DOHH2 (cell line): ENCODE measurements at regions not wholly inside any gene's neighbourhood (a gene's known extent, or its start where the extent isn't known, plus 50 kb on each side); places are given as distances from the start of the nearest gene placed in this dataset.

Source experiments
- H3F3A ChIP-seq: fragments of 200-600 bp; sonication (generic), shearing (Covaris generic); 2 replicates; pipeline ENCODE4 v1.6.0; 2016; ENCODE audit warnings: antibody characterized with exemption, mild to moderate bottlenecking; ENCODE audit not compliant: control insufficient read depth, insufficient read depth
- H3K27ac ChIP-seq: fragments of 200-600 bp; sonication (generic); 2 replicates; pipeline ENCODE4 v1.5.1; 2014; ENCODE audit warnings: low read depth, mild to moderate bottlenecking, low read length, moderate library complexity
- H3K27me3 ChIP-seq: fragments of 200-600 bp; sonication (generic); 2 replicates; pipeline ENCODE4 v1.6.1; 2014; ENCODE audit warnings: mild to moderate bottlenecking, low read length, mixed read lengths; ENCODE audit not compliant: control insufficient read depth
- H3K36me3 ChIP-seq: fragments of 200-600 bp; sonication (generic); 2 replicates; pipeline ENCODE4 v1.6.1; 2014; ENCODE audit warnings: mild to moderate bottlenecking, low read length, moderate library complexity, mixed read lengths; ENCODE audit not compliant: control insufficient read depth
- H3K4me1 ChIP-seq: fragments of 200-600 bp; sonication (generic); 2 replicates; pipeline ENCODE4 v1.6.1; 2014; ENCODE audit warnings: mild to moderate bottlenecking, low read length, mixed read lengths; ENCODE audit not compliant: control insufficient read depth
- H3K4me2 ChIP-seq: fragments of 200-600 bp; sonication (generic); 2 replicates; pipeline ENCODE4 v1.6.0; 2014; ENCODE audit warnings: mild to moderate bottlenecking, low read length, moderate library complexity
- H3K4me3 ChIP-seq: fragments of 200-600 bp; sonication (generic); 2 replicates; pipeline ENCODE4 v1.5.1; 2014; ENCODE audit warnings: mild to moderate bottlenecking, low read length, mixed read lengths
- H3K79me2 ChIP-seq: fragments of 200-600 bp; sonication (generic); 2 replicates; pipeline ENCODE4 v1.6.1; 2014; ENCODE audit warnings: mild to moderate bottlenecking, low read length, mixed read lengths; ENCODE audit not compliant: control insufficient read depth
- H3K9me2 ChIP-seq: fragments of 200-600 bp; sonication (generic); replicated peaks from 2 replicates; pipeline ENCODE4 v1.6.1; 2014; ENCODE audit warnings: mild to moderate bottlenecking, low read length, mixed read lengths; ENCODE audit not compliant: control insufficient read depth
- H3K9me3 ChIP-seq: fragments of 200-600 bp; sonication (generic); 2 replicates; pipeline ENCODE4 v1.6.1; 2014; ENCODE audit warnings: antibody characterized with exemption, low read length, mixed read lengths; ENCODE audit not compliant: control insufficient read depth, insufficient read depth
- H4K20me1 ChIP-seq: fragments of 200-600 bp; sonication (generic); 2 replicates; pipeline ENCODE4 v1.6.0; 2014; ENCODE audit warnings: low read depth, mild to moderate bottlenecking, antibody characterized with exemption, low read length, moderate library complexity; ENCODE audit not compliant: control insufficient read depth, insufficient read depth
- CTCF ChIP-seq: fragments of 200-600 bp; sonication (generic); IDR thresholded peaks from one replicate; pipeline ENCODE4 v1.5.1; 2014; ENCODE audit warnings: antibody characterized with exemption, mild to moderate bottlenecking, low read depth, low read length; ENCODE audit not compliant: poor library complexity, severe bottlenecking
- EZH2phosphoT487 ChIP-seq: fragments of 200-600 bp; sonication (generic); IDR thresholded peaks from 2 replicates; pipeline ENCODE4 v1.6.1; 2017; ENCODE audit warnings: borderline replicate concordance, mild to moderate bottlenecking, antibody characterized with exemption, low read length, moderate library complexity, mixed read lengths

GRCh38 chr3:99410789-99411311 is 227.5 kb upstream of the COL8A1 start:
- no peak overlapping the region for H3K4me2 ChIP-seq
- H3K4me1 ChIP-seq, result no peaks in the 10 kb centered on the region
- H3K79me2 ChIP-seq, result no peaks in the 10 kb centered on the region

GRCh38 chr3:99409961-99410360 is 228.4 kb upstream of the COL8A1 start:
- Histone ChIP-seq H3K4me3 (no peak overlapping the region), H3F3A (no peaks in the 10 kb centered on the region), H3K27ac (no peak overlapping the region), H3K27me3 (no peaks in the 10 kb centered on the region), H3K9me3 (no peaks in the 10 kb centered on the region), H3K4me1 (no peaks in the 10 kb centered on the region), H3K9me2 (no peaks in the 10 kb centered on the region), H3K36me3 (no peaks in the 10 kb centered on the region), H4K20me1 (no peaks in the 10 kb centered on the region), H3K4me2 (no peak overlapping the region), H3K79me2 (no peaks in the 10 kb centered on the region)
- TF ChIP-seq EZH2phosphoT487, result no peak
- TF ChIP-seq CTCF, result no peak

More at GRCh38 chr3:99410789-99411311, 227.5 kb upstream of the COL8A1 start:
- no peak for TF ChIP-seq EZH2phosphoT487
- TF ChIP-seq CTCF, result no peak
- Histone ChIP-seq H3K27me3 (no peaks in the 10 kb centered on the region), H3K36me3 (no peaks in the 10 kb centered on the region), H4K20me1 (no peaks in the 10 kb centered on the region), H3K9me3 (no peaks in the 10 kb centered on the region), H3K4me3 (no peak overlapping the region), H3K27ac (no peak overlapping the region), H3F3A (no peaks in the 10 kb centered on the region), H3K9me2 (no peaks in the 10 kb centered on the region)

GRCh38 chr3:99407257-99407656 is 231.1 kb upstream of the COL8A1 start:
- Histone ChIP-seq H3K36me3 (no peaks in the 10 kb centered on the region), H3K27me3 (no peaks in the 10 kb centered on the region), H4K20me1 (no peaks in the 10 kb centered on the region), H3K27ac (no peak overlapping the region), H3K4me1 (no peaks in the 10 kb centered on the region), H3K4me2 (no peak overlapping the region), H3K9me2 (no peaks in the 10 kb centered on the region), H3K79me2 (no peaks in the 10 kb centered on the region), H3F3A (no peaks in the 10 kb centered on the region), H3K9me3 (no peaks in the 10 kb centered on the region), H3K4me3 (no peak overlapping the region)
- TF ChIP-seq EZH2phosphoT487 (no peak), CTCF (no peak)
